GM23248 (cell line): ENCODE measurements at regions not wholly inside any gene's neighbourhood (a gene's known extent, or its start where the extent isn't known, plus 50 kb on each side); places are given as distances from the start of the nearest gene placed in this dataset.

Experiments used
- EZH2 ChIP-seq: fragments of 200-600 bp; sonication (generic); IDR thresholded peaks from 2 replicates; pipeline ENCODE4 v1.6.1; 2018; ENCODE audit warnings: antibody characterized with exemption, mild to moderate bottlenecking; ENCODE audit not compliant: insufficient read depth, poor library complexity, severe bottlenecking
- EZH2phosphoT487 ChIP-seq: fragments of 200-600 bp; sonication (generic); IDR thresholded peaks from 2 replicates; pipeline ENCODE4 v1.6.1; 2018; ENCODE audit warnings: antibody characterized with exemption, moderate library complexity, mild to moderate bottlenecking, low read depth; ENCODE audit not compliant: insufficient read depth

DNA sequence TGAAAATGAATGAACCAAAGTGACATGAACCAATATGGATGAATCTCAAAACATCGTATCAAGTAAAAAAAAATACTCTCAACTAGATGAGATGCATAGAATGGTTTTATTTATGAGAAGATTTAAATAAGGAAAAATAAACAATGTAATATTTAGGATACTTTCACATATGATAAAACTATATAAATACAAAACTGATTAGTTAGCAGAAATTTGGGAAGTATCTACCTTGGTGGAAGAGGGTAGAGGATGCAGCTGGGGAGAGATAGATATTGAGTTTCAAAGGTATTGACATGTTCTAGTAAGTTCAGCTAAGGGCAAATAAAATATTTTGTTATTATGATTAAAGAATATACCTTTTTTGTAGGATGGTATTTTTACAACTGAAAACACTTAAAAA, 463.1 kb downstream of the SH2D4B start:
- TF ChIP-seq EZH2 (no peak), EZH2phosphoT487 (no peak)
